HEK293 (cell line): ENCODE measurements at regions not wholly inside any gene's neighbourhood (a gene's known extent, or its start where the extent isn't known, plus 50 kb on each side); places are given as distances from the start of the nearest gene placed in this dataset.

Experiments
- CTCF ChIA-PET: fragments of 350-600 bp; formaldehyde crosslinking; extraction: SDS; loops from one replicate; lab custom pipeline; 2021; ENCODE audit warnings: antibody characterized with exemption; lab: Yijun Ruan, JAX
- POLR2A ChIA-PET: fragments of 300-600 bp; formaldehyde crosslinking; extraction: SDS; loops from one replicate; lab custom pipeline; 2020; ENCODE audit warnings: antibody characterized with exemption, inconsistent platforms; lab: Yijun Ruan, JAX
- H3K27ac ChIP-seq: fragments of 200-500 bp; sonication (Bioruptor generic); 2 replicates; pipeline ENCODE4 v1.5.1; 2014; ENCODE audit warnings: low read depth, low read length, control low read depth, inconsistent platforms; ENCODE audit errors: extremely low read depth
- H3K36me3 ChIP-seq, 2 experiments: fragments of 200-500 bp in 1 of 2; sonication (Bioruptor generic) in 1 of 2; 1 replicate in 1 of 2; 2 replicates in 1 of 2; pipeline ENCODE4 v1.5.1; 2014 to 2017; ENCODE audit warnings: inconsistent platforms in 2 of 2, low read length in 2 of 2; ENCODE audit not compliant: control insufficient read depth in 2 of 2, insufficient read depth in 1 of 2
- H3K4me1 ChIP-seq: fragments of 200-500 bp; sonication (Bioruptor generic); 2 replicates; pipeline ENCODE4 v1.5.1; 2014; ENCODE audit warnings: mild to moderate bottlenecking, low read length, inconsistent platforms; ENCODE audit not compliant: control insufficient read depth, insufficient read depth
- H3K4me3 ChIP-seq: 2 replicates; pipeline ENCODE4 v1.5.1; 2011; ENCODE audit warnings: low read depth, mild to moderate bottlenecking, control low read depth, low read length, moderate library complexity
- H3K9me3 ChIP-seq: fragments of 200-500 bp; sonication (Bioruptor generic); 2 replicates; pipeline ENCODE4 v1.5.1; 2014; ENCODE audit warnings: low read depth, low read length, inconsistent platforms; ENCODE audit not compliant: control insufficient read depth, insufficient read depth
- SCRT1 ChIP-seq: fragments of 450-650 bp; formaldehyde crosslinking; IDR thresholded peaks from 2 replicates; pipeline ENCODE4 v1.5.1; 2016; ENCODE audit warnings: missing biosample characterization, missing genetic modification characterization, borderline replicate concordance
- ZBTB1 ChIP-seq: fragments of 450-650 bp; formaldehyde crosslinking; IDR thresholded peaks from 2 replicates; pipeline ENCODE4 v1.5.1; 2016; ENCODE audit warnings: missing biosample characterization, missing genetic modification characterization
- ZFP3 ChIP-seq: fragments of 450-650 bp; formaldehyde crosslinking; IDR thresholded peaks from 2 replicates; pipeline ENCODE4 v1.5.1; 2016; ENCODE audit warnings: low read depth, missing biosample characterization, missing genetic modification characterization
- ZFP41 ChIP-seq: fragments of 450-650 bp; formaldehyde crosslinking; IDR thresholded peaks from 2 replicates; pipeline ENCODE4 v1.5.1; 2016; ENCODE audit warnings: missing biosample characterization, missing genetic modification characterization, borderline replicate concordance
- ZFP69B ChIP-seq: fragments of 450-650 bp; formaldehyde crosslinking; IDR thresholded peaks from 2 replicates; pipeline ENCODE4 v1.5.1; 2016; ENCODE audit warnings: missing biosample characterization, missing genetic modification characterization
- ZNF114 ChIP-seq: fragments of 450-650 bp; formaldehyde crosslinking; IDR thresholded peaks from 2 replicates; pipeline ENCODE4 v1.5.0; 2017; ENCODE audit warnings: missing biosample characterization, missing genetic modification characterization
- ZNF133 ChIP-seq: fragments of 450-650 bp; formaldehyde crosslinking; IDR thresholded peaks from 2 replicates; pipeline ENCODE4 v1.5.1; 2016; ENCODE audit warnings: missing biosample characterization, missing genetic modification characterization
- ZNF174 ChIP-seq: fragments of 450-650 bp; formaldehyde crosslinking; IDR thresholded peaks from 2 replicates; pipeline ENCODE4 v1.5.0; 2017; ENCODE audit warnings: missing biosample characterization, mild to moderate bottlenecking, missing genetic modification characterization
- ZNF19 ChIP-seq: fragments of 450-650 bp; formaldehyde crosslinking; IDR thresholded peaks from 2 replicates; pipeline ENCODE4; 2016; ENCODE audit warnings: missing biosample characterization, missing genetic modification characterization, low read depth
- ZNF211 ChIP-seq: fragments of 450-650 bp; formaldehyde crosslinking; IDR thresholded peaks from 2 replicates; pipeline ENCODE4 v1.5.1; 2016; ENCODE audit warnings: low read depth, missing biosample characterization, missing genetic modification characterization
- ZNF266 ChIP-seq: fragments of 450-650 bp; formaldehyde crosslinking; IDR thresholded peaks from 2 replicates; pipeline ENCODE4 v1.5.1; 2016; ENCODE audit warnings: missing biosample characterization, missing genetic modification characterization, low read depth
- ZNF529 ChIP-seq: fragments of 450-650 bp; formaldehyde crosslinking; IDR thresholded peaks from 2 replicates; pipeline ENCODE4 v1.5.1; 2017; ENCODE audit warnings: missing genetic modification characterization, missing biosample characterization; ENCODE audit not compliant: insufficient replicate concordance
- ZNF571 ChIP-seq: fragments of 450-650 bp; formaldehyde crosslinking; IDR thresholded peaks from 2 replicates; pipeline ENCODE4 v1.5.0; 2017; ENCODE audit warnings: missing biosample characterization, missing genetic modification characterization
- ZNF596 ChIP-seq: fragments of 450-650 bp; IDR thresholded peaks from 2 replicates; pipeline ENCODE4 v1.5.0; 2018; ENCODE audit warnings: missing biosample characterization, mild to moderate bottlenecking, missing genetic modification characterization, moderate library complexity
- ZNF610 ChIP-seq: fragments of 450-650 bp; formaldehyde crosslinking; IDR thresholded peaks from 2 replicates; pipeline ENCODE4 v1.5.1; 2016; ENCODE audit warnings: missing biosample characterization, missing genetic modification characterization, borderline replicate concordance
- ZXDB ChIP-seq: fragments of 450-650 bp; formaldehyde crosslinking; IDR thresholded peaks from 2 replicates; pipeline ENCODE4 v1.5.1; 2016; ENCODE audit warnings: missing biosample characterization, missing genetic modification characterization
- TF ChIP-seq, protein P1 (sequence below): fragments of 450-650 bp; formaldehyde crosslinking; IDR thresholded peaks from 2 replicates; pipeline ENCODE4 v1.5.1; 2016; ENCODE audit warnings: missing biosample characterization, missing genetic modification characterization
- TF ChIP-seq, protein P2 (sequence below): fragments of 450-650 bp; formaldehyde crosslinking; IDR thresholded peaks from 2 replicates; pipeline ENCODE4 v1.5.0; 2017; ENCODE audit warnings: missing biosample characterization, missing genetic modification characterization, borderline replicate concordance
- TF ChIP-seq, protein P3 (sequence below): fragments of 450-650 bp; formaldehyde crosslinking; IDR thresholded peaks from 2 replicates; pipeline ENCODE4 v1.5.1; 2016; ENCODE audit warnings: missing biosample characterization, missing genetic modification characterization, low read depth
- TF ChIP-seq, protein P4 (sequence below): fragments of 450-650 bp; formaldehyde crosslinking; IDR thresholded peaks from 2 replicates; pipeline ENCODE4 v1.5.1; 2017; ENCODE audit warnings: missing biosample characterization, missing genetic modification characterization
- TF ChIP-seq, protein P5 (sequence below): fragments of 450-650 bp; formaldehyde crosslinking; IDR thresholded peaks from 2 replicates; pipeline ENCODE4 v1.5.1; 2016; ENCODE audit warnings: missing biosample characterization, missing genetic modification characterization
- TF ChIP-seq, protein P6 (sequence below): fragments of 450-650 bp; formaldehyde crosslinking; IDR thresholded peaks from 2 replicates; pipeline ENCODE4 v1.5.1; 2016; ENCODE audit warnings: missing biosample characterization, missing genetic modification characterization
- TF ChIP-seq, protein P7 (sequence below): fragments of 450-650 bp; formaldehyde crosslinking; IDR thresholded peaks from 2 replicates; pipeline ENCODE4 v1.5.1; 2017; ENCODE audit warnings: missing biosample characterization, missing genetic modification characterization

DNA sequence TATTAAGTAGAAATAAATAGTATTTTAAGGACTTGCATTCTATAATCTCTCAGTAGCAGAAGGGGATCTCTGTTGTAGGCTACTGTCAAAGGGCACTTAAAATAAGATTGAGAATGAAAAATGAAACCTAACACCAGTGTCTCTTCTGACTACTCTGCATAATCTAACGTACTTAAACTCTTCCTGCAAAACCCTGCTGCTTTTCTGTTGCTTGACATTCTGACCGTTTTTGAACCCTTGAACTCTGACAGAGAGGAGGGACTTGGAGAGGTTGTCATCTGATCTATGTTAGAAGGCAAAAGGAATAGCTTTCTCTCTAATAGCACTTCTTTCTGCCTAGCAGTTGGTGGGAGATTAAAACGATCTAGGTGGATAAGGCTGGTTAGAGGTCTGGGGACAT lies 204.6 kb downstream of the ZIC1 start (continued):
- TF ChIP-seq, protein P1, sequence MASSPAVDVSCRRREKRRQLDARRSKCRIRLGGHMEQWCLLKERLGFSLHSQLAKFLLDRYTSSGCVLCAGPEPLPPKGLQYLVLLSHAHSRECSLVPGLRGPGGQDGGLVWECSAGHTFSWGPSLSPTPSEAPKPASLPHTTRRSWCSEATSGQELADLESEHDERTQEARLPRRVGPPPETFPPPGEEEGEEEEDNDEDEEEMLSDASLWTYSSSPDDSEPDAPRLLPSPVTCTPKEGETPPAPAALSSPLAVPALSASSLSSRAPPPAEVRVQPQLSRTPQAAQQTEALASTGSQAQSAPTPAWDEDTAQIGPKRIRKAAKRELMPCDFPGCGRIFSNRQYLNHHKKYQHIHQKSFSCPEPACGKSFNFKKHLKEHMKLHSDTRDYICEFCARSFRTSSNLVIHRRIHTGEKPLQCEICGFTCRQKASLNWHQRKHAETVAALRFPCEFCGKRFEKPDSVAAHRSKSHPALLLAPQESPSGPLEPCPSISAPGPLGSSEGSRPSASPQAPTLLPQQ (tag by site-specific recombination) = no peak
- TF ChIP-seq, protein P2, sequence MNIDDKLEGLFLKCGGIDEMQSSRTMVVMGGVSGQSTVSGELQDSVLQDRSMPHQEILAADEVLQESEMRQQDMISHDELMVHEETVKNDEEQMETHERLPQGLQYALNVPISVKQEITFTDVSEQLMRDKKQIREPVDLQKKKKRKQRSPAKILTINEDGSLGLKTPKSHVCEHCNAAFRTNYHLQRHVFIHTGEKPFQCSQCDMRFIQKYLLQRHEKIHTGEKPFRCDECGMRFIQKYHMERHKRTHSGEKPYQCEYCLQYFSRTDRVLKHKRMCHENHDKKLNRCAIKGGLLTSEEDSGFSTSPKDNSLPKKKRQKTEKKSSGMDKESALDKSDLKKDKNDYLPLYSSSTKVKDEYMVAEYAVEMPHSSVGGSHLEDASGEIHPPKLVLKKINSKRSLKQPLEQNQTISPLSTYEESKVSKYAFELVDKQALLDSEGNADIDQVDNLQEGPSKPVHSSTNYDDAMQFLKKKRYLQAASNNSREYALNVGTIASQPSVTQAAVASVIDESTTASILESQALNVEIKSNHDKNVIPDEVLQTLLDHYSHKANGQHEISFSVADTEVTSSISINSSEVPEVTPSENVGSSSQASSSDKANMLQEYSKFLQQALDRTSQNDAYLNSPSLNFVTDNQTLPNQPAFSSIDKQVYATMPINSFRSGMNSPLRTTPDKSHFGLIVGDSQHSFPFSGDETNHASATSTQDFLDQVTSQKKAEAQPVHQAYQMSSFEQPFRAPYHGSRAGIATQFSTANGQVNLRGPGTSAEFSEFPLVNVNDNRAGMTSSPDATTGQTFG = no peak
- no peak for TF ChIP-seq ZNF529 (tag by site-specific recombination)
- TF ChIP-seq, protein P3, sequence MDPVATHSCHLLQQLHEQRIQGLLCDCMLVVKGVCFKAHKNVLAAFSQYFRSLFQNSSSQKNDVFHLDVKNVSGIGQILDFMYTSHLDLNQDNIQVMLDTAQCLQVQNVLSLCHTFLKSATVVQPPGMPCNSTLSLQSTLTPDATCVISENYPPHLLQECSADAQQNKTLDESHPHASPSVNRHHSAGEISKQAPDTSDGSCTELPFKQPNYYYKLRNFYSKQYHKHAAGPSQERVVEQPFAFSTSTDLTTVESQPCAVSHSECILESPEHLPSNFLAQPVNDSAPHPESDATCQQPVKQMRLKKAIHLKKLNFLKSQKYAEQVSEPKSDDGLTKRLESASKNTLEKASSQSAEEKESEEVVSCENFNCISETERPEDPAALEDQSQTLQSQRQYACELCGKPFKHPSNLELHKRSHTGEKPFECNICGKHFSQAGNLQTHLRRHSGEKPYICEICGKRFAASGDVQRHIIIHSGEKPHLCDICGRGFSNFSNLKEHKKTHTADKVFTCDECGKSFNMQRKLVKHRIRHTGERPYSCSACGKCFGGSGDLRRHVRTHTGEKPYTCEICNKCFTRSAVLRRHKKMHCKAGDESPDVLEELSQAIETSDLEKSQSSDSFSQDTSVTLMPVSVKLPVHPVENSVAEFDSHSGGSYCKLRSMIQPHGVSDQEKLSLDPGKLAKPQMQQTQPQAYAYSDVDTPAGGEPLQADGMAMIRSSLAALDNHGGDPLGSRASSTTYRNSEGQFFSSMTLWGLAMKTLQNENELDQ = no peak

DNA sequence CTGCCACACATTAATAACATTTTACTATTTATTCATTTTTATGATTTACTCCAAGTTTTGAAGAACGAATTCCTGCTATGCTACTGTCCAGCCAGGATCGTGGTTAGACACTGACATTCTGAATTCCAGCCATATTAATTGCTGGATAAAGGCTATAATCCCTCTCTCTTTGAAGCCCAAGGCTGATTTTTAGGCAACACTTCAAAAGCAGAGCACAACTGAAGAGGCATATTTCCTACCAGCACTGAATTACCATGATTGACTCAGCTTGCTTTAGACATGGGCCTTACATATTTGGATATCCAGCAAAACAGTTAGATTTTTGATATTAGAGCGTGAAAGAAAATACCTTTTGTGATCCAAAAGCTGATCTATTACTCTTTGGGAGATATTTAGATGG lies 205.0 kb downstream of the ZIC1 start:
- ChIA-PET POLR2A (no interaction called here), CTCF (interaction anchor here (0.6 kb wide), 1 partner anchor 465 kb away, joined by 3 read pairs; no protein-coding TSS in a partner anchor)
- no peaks in the 10 kb centered on the region for H3K36me3 ChIP-seq
- no peaks in the 10 kb centered on the region for H3K9me3 ChIP-seq
- H3K27ac ChIP-seq = no peak overlapping the region
- H3K4me3 ChIP-seq = no peak overlapping the region
- TF ChIP-seq ZFP41 (tag by site-specific recombination) (no peak), ZXDB (no peak), ZNF596 (no peak), SCRT1 (tag by site-specific recombination) (no peak), ZNF133 (tag by site-specific recombination) (no peak), ZNF266 (tag by site-specific recombination) (no peak), ZNF19 (tag by site-specific recombination) (no peak), ZNF211 (tag by site-specific recombination) (no peak), ZNF174 (tag by site-specific recombination) (no peak), ZNF610 (tag by site-specific recombination) (no peak), ZNF571 (tag by site-specific recombination) (no peak), ZBTB1 (tag by site-specific recombination) (no peak), ZFP3 (tag by site-specific recombination) (no peak), ZFP69B (tag by site-specific recombination) (no peak), ZNF114 (tag by site-specific recombination) (no peak)
- TF ChIP-seq, protein P4, sequence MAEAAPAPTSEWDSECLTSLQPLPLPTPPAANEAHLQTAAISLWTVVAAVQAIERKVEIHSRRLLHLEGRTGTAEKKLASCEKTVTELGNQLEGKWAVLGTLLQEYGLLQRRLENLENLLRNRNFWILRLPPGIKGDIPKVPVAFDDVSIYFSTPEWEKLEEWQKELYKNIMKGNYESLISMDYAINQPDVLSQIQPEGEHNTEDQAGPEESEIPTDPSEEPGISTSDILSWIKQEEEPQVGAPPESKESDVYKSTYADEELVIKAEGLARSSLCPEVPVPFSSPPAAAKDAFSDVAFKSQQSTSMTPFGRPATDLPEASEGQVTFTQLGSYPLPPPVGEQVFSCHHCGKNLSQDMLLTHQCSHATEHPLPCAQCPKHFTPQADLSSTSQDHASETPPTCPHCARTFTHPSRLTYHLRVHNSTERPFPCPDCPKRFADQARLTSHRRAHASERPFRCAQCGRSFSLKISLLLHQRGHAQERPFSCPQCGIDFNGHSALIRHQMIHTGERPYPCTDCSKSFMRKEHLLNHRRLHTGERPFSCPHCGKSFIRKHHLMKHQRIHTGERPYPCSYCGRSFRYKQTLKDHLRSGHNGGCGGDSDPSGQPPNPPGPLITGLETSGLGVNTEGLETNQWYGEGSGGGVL = no peak
- TF ChIP-seq, protein P5, sequence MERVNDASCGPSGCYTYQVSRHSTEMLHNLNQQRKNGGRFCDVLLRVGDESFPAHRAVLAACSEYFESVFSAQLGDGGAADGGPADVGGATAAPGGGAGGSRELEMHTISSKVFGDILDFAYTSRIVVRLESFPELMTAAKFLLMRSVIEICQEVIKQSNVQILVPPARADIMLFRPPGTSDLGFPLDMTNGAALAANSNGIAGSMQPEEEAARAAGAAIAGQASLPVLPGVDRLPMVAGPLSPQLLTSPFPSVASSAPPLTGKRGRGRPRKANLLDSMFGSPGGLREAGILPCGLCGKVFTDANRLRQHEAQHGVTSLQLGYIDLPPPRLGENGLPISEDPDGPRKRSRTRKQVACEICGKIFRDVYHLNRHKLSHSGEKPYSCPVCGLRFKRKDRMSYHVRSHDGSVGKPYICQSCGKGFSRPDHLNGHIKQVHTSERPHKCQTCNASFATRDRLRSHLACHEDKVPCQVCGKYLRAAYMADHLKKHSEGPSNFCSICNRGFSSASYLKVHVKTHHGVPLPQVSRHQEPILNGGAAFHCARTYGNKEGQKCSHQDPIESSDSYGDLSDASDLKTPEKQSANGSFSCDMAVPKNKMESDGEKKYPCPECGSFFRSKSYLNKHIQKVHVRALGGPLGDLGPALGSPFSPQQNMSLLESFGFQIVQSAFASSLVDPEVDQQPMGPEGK (tag by site-specific recombination) = no peak
- TF ChIP-seq, protein P6, sequence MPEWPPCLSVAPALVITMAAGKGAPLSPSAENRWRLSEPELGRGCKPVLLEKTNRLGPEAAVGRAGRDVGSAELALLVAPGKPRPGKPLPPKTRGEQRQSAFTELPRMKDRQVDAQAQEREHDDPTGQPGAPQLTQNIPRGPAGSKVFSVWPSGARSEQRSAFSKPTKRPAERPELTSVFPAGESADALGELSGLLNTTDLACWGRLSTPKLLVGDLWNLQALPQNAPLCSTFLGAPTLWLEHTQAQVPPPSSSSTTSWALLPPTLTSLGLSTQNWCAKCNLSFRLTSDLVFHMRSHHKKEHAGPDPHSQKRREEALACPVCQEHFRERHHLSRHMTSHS (tag by site-specific recombination) = no peak
- TF ChIP-seq, protein P7, sequence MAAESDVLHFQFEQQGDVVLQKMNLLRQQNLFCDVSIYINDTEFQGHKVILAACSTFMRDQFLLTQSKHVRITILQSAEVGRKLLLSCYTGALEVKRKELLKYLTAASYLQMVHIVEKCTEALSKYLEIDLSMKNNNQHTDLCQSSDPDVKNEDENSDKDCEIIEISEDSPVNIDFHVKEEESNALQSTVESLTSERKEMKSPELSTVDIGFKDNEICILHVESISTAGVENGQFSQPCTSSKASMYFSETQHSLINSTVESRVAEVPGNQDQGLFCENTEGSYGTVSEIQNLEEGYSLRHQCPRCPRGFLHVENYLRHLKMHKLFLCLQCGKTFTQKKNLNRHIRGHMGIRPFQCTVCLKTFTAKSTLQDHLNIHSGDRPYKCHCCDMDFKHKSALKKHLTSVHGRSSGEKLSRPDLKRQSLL (tag by site-specific recombination) = no peak
- no peaks in the 10 kb centered on the region for H3K4me1 ChIP-seq
